Activated naive CD4-positive, alpha-beta T cell treated with anti-CD3 and anti-CD28 coated beads, Interleukin-2, amount 50 U/mL, for 24 hours (primary cell): ENCODE measurements at regions not wholly inside any gene's neighbourhood (a gene's known extent, or its start where the extent isn't known, plus 50 kb on each side); places are given as distances from the start of the nearest gene placed in this dataset.

Source experiments
- H3K27ac Mint-ChIP-seq: one replicate; pipeline ENCODE4 v1.8.0; 2021; ENCODE audit warnings: mild to moderate bottlenecking, mixed read lengths
- H3K27me3 Mint-ChIP-seq: one replicate; pipeline ENCODE4 v1.8.0; 2021; ENCODE audit warnings: mixed read lengths
- H3K36me3 Mint-ChIP-seq: one replicate; pipeline ENCODE4 v1.8.0; 2021; ENCODE audit warnings: mixed read lengths
- H3K4me1 Mint-ChIP-seq: one replicate; pipeline ENCODE4 v1.8.0; 2021; ENCODE audit warnings: mixed read lengths
- H3K4me3 Mint-ChIP-seq: one replicate; pipeline ENCODE4 v1.8.0; 2021; ENCODE audit warnings: mild to moderate bottlenecking, mixed read lengths
- H3K9me3 Mint-ChIP-seq: one replicate; pipeline ENCODE4 v1.8.0; 2021; ENCODE audit warnings: mixed read lengths

DNA sequence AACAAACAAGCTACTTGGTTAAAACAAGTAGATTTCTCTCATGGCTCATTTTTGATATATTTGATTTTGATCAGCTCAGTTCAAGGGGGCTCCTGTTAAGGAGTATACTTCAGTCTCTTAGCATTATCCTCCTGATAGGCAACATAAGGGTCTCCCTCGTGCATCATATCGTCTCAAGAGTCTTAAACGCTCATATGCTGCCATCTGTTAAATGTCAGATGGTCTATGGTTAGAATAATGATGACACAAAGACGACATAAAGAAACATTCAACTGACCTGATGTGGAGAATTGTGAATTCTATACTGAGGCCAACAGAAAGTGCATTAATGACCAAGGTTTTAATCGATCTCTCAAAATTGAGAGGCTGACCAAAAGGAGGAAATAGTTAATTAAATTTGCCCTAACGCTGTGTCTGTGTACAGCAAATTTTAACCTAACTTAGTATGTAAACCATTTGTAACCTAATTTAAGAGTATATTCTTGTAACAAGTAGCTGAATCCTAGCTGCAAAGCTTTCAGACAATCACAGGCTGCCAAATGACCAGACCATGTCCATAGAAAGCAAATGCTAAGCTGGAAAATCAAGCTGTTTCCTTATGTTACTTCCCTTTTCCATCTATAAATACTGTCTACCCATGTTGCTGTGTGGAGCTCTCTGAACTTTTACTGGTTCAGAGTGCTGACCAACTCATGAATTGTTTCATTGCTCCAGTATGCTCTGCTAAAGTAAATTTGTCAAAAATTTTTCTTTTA lies 1688.5 kb downstream of the GRIK2 start:
- no peaks in the 10 kb centered on the region for H3K4me1 Mint-ChIP-seq
- H3K36me3 Mint-ChIP-seq, result no peaks in the 10 kb centered on the region
- H3K27me3 Mint-ChIP-seq, result no peaks in the 10 kb centered on the region
- H3K27ac Mint-ChIP-seq, result no peak overlapping the region
- H3K4me3 Mint-ChIP-seq, result no peak overlapping the region
- H3K9me3 Mint-ChIP-seq, result peaks cover 6% of the 10 kb centered on the region

DNA sequence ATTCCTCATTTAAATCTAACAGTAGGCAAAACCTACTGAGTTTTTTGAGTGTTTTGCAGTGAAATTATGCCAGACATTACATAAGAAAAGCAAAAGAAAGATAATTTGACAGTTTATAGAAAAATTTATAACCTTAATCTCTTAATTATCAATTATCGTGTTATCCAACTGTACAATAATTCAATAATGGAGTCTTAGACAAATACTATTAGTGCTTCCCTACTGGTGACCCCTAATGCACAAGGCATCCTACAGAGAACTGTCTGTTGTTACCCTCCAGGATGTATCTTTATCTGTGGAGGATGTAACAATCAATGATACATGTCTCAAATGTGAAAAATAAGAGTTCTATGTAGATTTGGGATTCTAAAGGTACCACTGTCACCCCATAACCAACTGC lies 1687.6 kb downstream of the GRIK2 start:
- Mint-ChIP-seq H3K36me3 (no peaks in the 10 kb centered on the region), H3K4me3 (no peak overlapping the region), H3K4me1 (no peaks in the 10 kb centered on the region), H3K27ac (no peak overlapping the region), H3K9me3 (peaks cover 6% of the 10 kb centered on the region), H3K27me3 (no peaks in the 10 kb centered on the region)

DNA sequence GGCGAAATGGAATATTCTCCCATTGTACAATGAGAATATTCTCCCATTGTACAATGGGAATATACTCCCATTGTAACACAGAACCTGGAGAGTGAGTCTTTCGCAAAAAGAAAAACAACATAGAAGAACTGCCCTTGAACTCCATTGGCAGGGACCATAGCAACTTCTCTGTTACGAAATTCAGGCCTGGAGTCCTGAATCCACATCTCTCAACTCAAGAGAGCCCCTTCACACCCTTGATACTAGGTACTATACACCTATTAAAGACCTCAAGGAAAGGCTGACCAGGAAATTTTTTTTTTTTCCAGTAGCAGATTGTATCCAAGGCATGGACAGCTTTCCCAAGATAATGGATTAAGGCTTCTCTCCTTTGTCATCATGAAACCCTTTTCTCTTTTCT lies 1687.0 kb downstream of the GRIK2 start:
- Mint-ChIP-seq H3K36me3 (no peaks in the 10 kb centered on the region), H3K9me3 (peaks cover 6% of the 10 kb centered on the region), H3K4me1 (no peaks in the 10 kb centered on the region), H3K27me3 (no peaks in the 10 kb centered on the region), H3K27ac (no peak overlapping the region), H3K4me3 (no peak overlapping the region)

DNA sequence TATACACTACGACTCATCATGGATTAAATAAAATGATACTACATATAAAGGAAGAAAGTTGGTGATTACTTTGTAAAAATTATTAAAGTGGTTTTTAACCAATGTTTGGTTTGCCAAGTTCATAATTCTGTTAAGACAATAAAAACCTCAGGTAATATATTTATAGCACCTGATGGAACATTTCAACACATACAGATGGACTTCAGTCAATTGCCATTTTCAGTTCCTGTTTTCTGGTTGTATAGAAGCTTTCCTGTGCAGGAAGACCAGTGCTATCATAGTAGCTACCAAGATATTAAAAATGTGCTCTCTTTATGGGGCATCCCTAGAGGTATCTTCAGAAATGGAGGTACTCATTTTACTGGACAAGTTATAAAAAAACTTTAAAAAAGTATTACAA lies 1686.4 kb downstream of the GRIK2 start:
- Mint-ChIP-seq H3K36me3 (no peaks in the 10 kb centered on the region), H3K4me3 (no peak overlapping the region), H3K9me3 (peaks cover 6% of the 10 kb centered on the region), H3K27ac (no peak overlapping the region), H3K4me1 (no peaks in the 10 kb centered on the region), H3K27me3 (no peaks in the 10 kb centered on the region)

DNA sequence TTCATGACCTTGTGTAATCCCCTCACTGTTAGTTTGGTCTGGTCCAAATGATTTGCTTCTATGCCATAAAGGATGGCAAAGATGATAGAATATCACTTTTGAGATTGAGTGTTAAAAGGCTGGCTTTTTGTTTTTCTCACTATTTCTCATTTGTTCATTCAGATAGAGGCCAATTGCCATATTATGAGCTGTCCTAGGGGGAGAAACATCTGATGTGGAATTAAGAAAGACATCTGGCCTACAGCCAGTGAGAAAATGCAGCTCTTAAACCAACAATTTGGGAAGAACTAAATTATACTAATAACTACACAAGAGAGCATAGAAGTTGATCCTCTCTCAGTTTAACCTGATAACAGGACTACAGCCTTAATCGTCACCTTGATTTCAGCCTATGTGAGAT lies 1668.6 kb downstream of the GRIK2 start:
- H3K4me1 Mint-ChIP-seq, result no peaks in the 10 kb centered on the region
- no peaks in the 10 kb centered on the region for H3K36me3 Mint-ChIP-seq
- no peak overlapping the region for H3K27ac Mint-ChIP-seq
- H3K9me3 Mint-ChIP-seq, result peaks cover 16% of the 10 kb centered on the region
- H3K4me3 Mint-ChIP-seq, result no peak overlapping the region
- no peaks in the 10 kb centered on the region for H3K27me3 Mint-ChIP-seq

DNA sequence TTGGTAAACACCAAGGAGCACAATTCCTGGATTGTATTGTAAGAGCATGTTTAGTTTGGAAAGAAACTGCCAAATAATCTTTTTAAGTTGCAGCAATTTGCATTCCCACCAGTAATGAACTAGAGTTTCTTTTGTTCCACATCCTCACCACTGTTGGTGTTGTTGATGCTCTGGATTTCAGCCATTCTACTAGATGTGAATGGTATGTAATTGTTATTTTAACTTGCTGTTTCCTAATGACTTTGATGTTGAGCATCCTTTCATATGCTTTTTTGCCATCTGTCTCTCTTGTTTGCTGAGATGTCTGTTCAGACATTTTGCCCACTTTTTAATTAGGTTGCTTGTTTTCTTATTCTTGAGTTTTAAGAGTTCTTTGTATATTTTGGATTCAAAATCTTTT lies 1654.1 kb downstream of the GRIK2 start:
- Mint-ChIP-seq H3K36me3 (no peaks in the 10 kb centered on the region), H3K27ac (no peak overlapping the region), H3K9me3 (peaks cover 4% of the 10 kb centered on the region), H3K27me3 (no peaks in the 10 kb centered on the region), H3K4me1 (no peaks in the 10 kb centered on the region), H3K4me3 (no peak overlapping the region)

DNA sequence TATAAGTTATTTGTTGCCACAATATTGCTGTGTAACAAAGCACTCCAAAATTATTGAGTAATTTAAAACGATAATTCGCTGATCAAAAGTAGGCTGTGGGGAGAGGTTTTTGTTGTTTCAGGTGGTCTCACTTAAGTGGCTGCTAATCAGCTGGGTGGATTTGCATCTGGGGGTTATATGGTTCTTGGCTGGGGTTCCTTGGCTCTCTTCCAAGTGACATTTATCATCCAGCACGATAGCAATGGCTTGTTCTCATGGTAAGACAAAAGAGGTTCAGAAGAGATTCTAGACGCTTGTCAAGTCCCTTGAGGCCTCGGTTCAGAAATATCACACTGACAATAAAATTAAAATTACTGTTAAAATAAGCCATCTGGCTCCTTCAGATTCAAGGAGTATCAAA lies 1648.8 kb downstream of the GRIK2 start:
- H3K4me1 Mint-ChIP-seq, result no peaks in the 10 kb centered on the region
- no peaks in the 10 kb centered on the region for H3K27me3 Mint-ChIP-seq
- no peaks in the 10 kb centered on the region for H3K36me3 Mint-ChIP-seq
- no peak overlapping the region for H3K27ac Mint-ChIP-seq
- no peaks in the 10 kb centered on the region for H3K9me3 Mint-ChIP-seq
- H3K4me3 Mint-ChIP-seq, result no peak overlapping the region

DNA sequence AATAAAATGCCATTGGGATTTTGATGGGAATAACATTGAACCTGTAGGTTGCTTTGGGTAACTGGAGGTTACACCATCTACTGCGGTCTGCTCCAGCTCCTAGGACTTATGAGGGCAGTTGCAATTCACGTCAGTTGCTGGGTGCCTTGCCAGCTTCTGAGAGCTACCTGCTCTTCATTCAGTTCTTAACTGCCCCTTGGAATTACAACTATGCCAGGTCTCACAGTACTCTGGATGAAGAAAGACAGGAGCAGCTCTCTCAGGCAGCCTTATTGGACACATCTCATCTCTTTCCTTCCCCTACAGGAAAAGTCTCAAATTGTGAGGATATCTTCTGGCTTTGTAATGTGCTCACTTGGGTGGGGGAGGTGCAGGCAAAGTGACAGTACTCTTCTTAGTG lies 1643.3 kb downstream of the GRIK2 start:
- peaks cover 5% of the 10 kb centered on the region for H3K9me3 Mint-ChIP-seq
- no peak overlapping the region for H3K4me3 Mint-ChIP-seq
- H3K27ac Mint-ChIP-seq, result no peak overlapping the region
- H3K27me3 Mint-ChIP-seq, result no peaks in the 10 kb centered on the region
- H3K36me3 Mint-ChIP-seq, result no peaks in the 10 kb centered on the region
- no peaks in the 10 kb centered on the region for H3K4me1 Mint-ChIP-seq

DNA sequence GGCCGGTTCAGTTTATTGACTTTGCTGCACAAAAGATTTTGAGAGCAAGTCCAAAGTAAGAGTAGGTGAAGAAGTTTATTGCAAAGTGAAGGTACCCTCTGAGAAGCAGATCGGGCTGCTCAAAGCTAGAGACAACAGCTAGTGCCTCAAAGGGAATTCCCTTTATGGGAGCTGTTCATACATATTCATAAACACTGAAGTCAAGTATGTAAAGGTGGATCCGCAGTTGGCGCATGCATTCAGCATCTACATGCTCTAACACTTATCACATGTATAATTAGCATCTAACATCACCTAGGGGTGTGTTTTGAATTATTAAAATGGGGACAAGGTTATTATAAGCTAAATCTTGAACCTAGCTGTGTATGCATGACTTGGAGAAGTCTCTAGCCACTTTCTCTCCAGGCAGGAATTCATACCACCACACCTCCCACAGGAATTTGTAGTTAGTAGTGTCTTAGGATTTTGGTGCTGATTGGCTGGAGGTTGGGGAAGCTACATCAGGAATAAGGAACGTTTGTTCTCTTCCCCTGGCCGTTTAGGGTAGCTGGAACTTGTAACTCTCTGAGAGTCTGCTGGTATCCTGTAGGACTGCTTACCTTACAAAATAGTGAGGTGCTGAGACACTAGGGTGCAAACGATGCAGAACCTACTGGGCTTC lies 1633.9 kb downstream of the GRIK2 start:
- H3K36me3 Mint-ChIP-seq, result no peaks in the 10 kb centered on the region
- H3K4me3 Mint-ChIP-seq, result no peak overlapping the region
- H3K9me3 Mint-ChIP-seq, result no peaks in the 10 kb centered on the region
- H3K27me3 Mint-ChIP-seq, result no peaks in the 10 kb centered on the region
- H3K4me1 Mint-ChIP-seq, result no peaks in the 10 kb centered on the region
- H3K27ac Mint-ChIP-seq, result no peak overlapping the region

DNA sequence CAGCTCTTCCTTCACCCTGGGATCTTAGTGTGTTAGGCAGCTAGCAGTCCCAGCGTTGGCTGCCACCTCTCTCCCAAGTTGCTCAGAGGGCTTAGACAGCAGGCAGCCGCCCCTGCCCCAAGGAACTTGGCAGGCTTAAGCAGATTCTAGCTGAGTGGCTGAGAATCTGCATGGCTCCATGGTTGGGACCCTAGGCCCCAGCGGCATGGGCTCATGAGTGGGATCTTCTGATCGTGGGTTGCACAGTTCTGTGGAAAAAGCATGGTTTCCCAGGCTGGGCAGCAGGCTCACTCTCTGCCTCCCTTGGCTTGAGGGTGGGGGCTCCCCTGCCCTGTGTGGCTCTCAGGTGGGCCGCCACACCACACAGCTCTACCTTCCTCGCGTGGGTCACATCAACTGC lies 1624.9 kb downstream of the GRIK2 start:
- peaks cover 2% of the 10 kb centered on the region for H3K27me3 Mint-ChIP-seq
- H3K4me1 Mint-ChIP-seq, result no peaks in the 10 kb centered on the region

DNA sequence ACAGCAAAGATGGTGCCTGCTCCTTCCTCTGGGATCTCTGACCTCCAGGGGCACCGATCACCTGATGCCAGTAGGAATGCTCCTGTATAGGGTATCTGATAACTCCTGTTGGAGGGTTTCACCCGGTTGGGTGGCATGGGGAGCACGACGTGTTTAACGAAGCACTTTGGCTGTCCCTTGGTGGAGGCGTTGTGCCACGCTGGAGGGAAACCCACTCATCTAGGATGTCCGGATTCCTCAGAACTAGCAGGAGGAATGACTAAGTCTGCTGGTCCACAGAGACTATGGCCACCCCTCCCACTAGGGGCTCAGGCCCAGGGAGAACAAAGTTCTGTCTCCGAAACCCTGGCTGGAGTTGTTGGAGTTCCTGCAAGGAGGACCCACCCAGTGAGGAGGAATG lies 1624.4 kb downstream of the GRIK2 start:
- Mint-ChIP-seq H3K27ac (no peak overlapping the region), H3K9me3 (peaks cover 6% of the 10 kb centered on the region), H3K4me3 (no peak overlapping the region), H3K36me3 (no peaks in the 10 kb centered on the region), H3K27me3 (peaks cover 2% of the 10 kb centered on the region), H3K4me1 (no peaks in the 10 kb centered on the region)

More for the DNA sequence above, 1624.9 kb downstream of the GRIK2 start:
- H3K9me3 Mint-ChIP-seq, result peaks cover under 1% of the 10 kb centered on the region
- no peaks in the 10 kb centered on the region for H3K36me3 Mint-ChIP-seq
- H3K4me3 Mint-ChIP-seq, result no peak overlapping the region
- no peak overlapping the region for H3K27ac Mint-ChIP-seq

DNA sequence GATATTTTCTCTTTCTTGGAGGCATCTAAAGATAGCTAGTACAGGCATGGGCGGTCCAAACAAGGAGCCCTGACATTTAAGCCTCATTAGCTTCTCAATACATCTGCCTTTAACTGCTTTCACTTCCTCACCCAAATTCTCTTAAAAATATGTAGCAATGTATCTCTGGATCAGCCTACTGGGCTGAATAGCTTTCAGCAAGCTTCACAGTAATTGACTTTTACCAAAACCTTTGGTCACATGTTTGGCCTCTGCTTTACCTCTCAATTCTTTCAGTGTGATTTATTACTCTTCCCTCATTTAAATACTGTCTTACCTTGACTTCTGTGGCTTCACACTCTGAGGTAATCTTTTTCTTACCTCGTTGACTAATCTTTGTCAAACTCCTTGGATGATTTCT lies 1618.1 kb downstream of the GRIK2 start:
- H3K27me3 Mint-ChIP-seq, result no peaks in the 10 kb centered on the region
- no peaks in the 10 kb centered on the region for H3K36me3 Mint-ChIP-seq
- H3K9me3 Mint-ChIP-seq, result peaks cover 15% of the 10 kb centered on the region
- no peak overlapping the region for H3K27ac Mint-ChIP-seq
- H3K4me3 Mint-ChIP-seq, result no peak overlapping the region
- H3K4me1 Mint-ChIP-seq, result no peaks in the 10 kb centered on the region

DNA sequence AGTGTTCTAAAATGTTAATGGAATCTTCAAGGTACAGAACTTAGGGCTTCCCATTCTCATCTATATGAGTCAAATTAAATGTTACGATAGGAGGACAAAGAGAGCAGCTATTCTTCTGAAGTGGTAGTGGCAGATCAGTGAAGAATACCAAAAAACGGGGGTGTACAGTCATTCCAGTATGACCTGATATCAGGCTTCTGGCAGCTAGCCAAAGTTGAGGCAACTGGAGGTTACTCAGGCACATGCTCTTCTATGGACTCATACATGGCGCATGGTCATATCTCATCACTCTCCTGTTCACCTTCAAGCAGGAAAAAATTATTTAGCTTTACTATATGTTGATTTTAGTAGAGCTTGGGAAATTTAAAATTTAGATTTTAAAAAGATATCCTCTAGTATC lies 1608.8 kb downstream of the GRIK2 start:
- H3K4me3 Mint-ChIP-seq, result no peak overlapping the region
- H3K9me3 Mint-ChIP-seq, result no peaks in the 10 kb centered on the region
- H3K27ac Mint-ChIP-seq, result no peak overlapping the region
- H3K36me3 Mint-ChIP-seq, result no peaks in the 10 kb centered on the region
- no peaks in the 10 kb centered on the region for H3K4me1 Mint-ChIP-seq
- no peaks in the 10 kb centered on the region for H3K27me3 Mint-ChIP-seq

DNA sequence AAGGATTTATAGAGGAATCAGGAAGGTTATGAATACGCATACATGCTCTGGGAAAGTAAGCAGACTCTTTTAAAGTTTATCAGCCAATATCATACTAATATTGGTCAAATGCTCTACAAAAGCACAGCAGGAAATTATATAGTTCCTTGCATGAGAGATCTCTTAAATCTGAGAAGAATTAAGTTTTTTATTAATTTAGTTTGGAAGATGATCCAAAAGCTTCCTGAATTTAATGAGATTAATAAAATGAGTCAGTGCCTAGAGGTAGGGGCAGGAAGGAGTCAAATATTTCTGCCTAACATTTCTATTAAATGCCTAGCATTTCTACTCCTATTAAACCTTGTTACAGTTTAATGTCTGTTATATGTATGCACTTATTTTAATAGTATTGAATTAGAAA lies 1608.2 kb downstream of the GRIK2 start:
- Mint-ChIP-seq H3K4me3 (no peak overlapping the region), H3K27ac (no peak overlapping the region), H3K4me1 (no peaks in the 10 kb centered on the region), H3K27me3 (no peaks in the 10 kb centered on the region), H3K36me3 (no peaks in the 10 kb centered on the region), H3K9me3 (no peaks in the 10 kb centered on the region)

DNA sequence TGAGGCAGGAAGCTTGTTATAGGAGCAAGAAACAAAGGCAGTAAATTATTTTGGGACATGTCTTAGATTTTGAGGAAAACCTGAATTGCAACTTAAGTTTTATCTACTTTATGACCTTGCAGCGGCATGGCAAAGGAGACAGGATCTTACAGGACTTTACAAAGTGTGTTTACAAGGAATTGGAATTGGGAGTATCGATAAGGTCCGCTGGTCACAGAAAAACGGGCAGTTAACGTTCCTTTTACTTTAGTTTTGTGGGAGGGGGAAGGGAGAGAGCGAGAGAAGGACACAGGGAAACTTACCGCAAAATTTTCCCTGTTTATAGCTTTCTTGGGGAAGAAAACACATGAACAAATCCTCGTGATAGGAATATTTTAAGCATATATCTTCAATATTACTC lies 1607.2 kb downstream of the GRIK2 start:
- H3K4me1 Mint-ChIP-seq, result no peaks in the 10 kb centered on the region

DNA sequence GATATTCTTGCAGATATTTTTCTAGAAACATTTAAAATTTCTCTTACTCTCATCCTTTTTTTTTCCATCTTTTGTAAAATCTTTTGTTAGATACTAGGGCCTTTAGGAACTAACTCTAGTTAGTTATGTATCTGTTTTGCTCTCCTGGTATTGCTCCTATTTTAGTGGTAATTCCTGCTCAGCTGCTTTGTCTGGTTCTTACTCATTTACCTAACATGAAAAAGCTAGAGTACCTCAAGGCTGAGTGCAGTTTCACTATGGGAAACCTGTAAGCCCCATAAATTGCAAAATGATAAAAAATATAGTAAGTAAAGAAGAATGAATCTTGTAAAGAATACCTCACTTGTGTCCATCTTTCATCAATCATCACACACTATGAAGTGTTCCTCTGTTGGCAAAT lies 1602.0 kb downstream of the GRIK2 start:
- Mint-ChIP-seq H3K36me3 (no peaks in the 10 kb centered on the region), H3K27me3 (no peaks in the 10 kb centered on the region), H3K4me1 (no peaks in the 10 kb centered on the region), H3K4me3 (no peak overlapping the region), H3K9me3 (no peaks in the 10 kb centered on the region), H3K27ac (no peak overlapping the region)

More for the DNA sequence above, 1607.2 kb downstream of the GRIK2 start:
- no peaks in the 10 kb centered on the region for H3K9me3 Mint-ChIP-seq
- H3K27ac Mint-ChIP-seq, result no peak overlapping the region
- no peaks in the 10 kb centered on the region for H3K36me3 Mint-ChIP-seq
- H3K27me3 Mint-ChIP-seq, result no peaks in the 10 kb centered on the region
- no peak overlapping the region for H3K4me3 Mint-ChIP-seq

DNA sequence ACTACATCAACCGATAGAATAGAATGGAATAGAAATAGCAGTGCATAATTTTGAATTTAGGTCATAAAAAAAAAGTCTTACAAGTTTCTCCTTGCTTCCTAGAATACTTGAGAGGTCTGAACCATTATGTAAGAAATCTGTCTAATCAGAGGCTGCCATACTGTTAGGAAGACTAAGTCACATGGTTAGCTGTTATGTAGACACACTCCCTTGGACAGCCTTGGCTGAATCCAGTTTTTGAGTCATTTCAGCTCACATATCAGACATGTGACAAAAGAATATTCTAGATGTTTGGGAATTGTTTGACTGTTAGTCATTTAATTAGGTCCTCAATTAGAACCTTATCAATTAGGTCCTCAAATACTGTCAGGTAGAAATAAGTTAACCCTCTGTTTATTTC lies 1601.4 kb downstream of the GRIK2 start:
- Mint-ChIP-seq H3K4me1 (no peaks in the 10 kb centered on the region), H3K27me3 (no peaks in the 10 kb centered on the region), H3K4me3 (no peak overlapping the region), H3K27ac (no peak overlapping the region), H3K36me3 (no peaks in the 10 kb centered on the region), H3K9me3 (no peaks in the 10 kb centered on the region)
